ENCODE measurements at regions not wholly inside any gene's neighbourhood (a gene's known extent, or its start where the extent isn't known, plus 50 kb on each side); places are given as distances from the start of the nearest gene placed in this dataset.

- no peak for TF ChIP-seq CTCF (IDR thresholded peaks at IDR 0.05; ENCODE audit: insufficient read depth, low read depth, low read length)
- TF ChIP-seq EZH2 (IDR thresholded peaks at IDR 0.05; ENCODE audit: insufficient read depth, low read length), result no peak
Observed at GRCh38 chr21:27451116-27451515, 484.2 kb upstream of the ADAMTS5 start.
